Uterus (tissue), 2 donors: ENCODE measurements at regions not wholly inside any gene's neighbourhood (a gene's known extent, or its start where the extent isn't known, plus 50 kb on each side); places are given as distances from the start of the nearest gene placed in this dataset.

ENCODE experiments used
- POLR2A ChIP-seq, 2 donors: fragments of 450-650 bp; IDR thresholded peaks; one replicate each; pipeline ENCODE4 v1.6.1; 2016; ENCODE audit warnings: antibody characterized with exemption in 2 of 2, mild to moderate bottlenecking in 1 of 2, moderate library complexity in 1 of 2
- TF ChIP-seq, protein P1 (sequence below), 4 experiments: fragments of 200-600 bp in 2 of 4; fragments of 450-650 bp in 2 of 4; sonication (generic) in 2 of 4; IDR thresholded peaks; one replicate each; pipeline ENCODE4 v1.5.1; 2016 to 2019; ENCODE audit warnings: antibody characterized with exemption in 4 of 4, mild to moderate bottlenecking in 2 of 4, moderate library complexity in 1 of 4

DNA sequence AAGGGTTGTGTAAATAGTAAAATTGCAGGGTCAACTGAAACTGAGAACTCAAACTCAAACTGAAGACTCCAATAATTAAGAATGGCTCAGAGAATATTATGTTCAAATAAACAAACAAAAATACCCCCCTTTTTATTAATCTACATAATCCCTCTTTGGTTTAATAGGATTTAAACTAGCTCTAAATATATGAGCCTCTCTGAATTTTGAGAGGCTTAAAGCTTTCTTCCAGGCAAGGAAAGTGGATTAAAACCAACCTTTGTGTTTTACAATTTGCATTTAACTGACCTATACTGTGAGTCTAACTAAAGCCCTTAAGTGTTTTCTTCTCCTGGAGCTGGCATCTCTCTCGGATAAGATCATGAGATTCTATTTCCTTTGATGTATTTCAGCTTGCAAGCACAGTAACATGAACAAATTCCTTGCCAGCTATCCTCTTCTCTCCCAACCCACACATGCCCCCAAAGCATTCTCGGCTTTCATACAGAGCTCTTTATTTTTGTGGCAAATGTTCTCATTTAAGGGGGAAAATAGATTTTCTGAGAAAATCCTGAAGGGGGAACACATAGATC, 1310.8 kb upstream of the AGA start:
- no peak for TF ChIP-seq POLR2A (IDR thresholded peaks at IDR 0.05)
- TF ChIP-seq, protein P1, sequence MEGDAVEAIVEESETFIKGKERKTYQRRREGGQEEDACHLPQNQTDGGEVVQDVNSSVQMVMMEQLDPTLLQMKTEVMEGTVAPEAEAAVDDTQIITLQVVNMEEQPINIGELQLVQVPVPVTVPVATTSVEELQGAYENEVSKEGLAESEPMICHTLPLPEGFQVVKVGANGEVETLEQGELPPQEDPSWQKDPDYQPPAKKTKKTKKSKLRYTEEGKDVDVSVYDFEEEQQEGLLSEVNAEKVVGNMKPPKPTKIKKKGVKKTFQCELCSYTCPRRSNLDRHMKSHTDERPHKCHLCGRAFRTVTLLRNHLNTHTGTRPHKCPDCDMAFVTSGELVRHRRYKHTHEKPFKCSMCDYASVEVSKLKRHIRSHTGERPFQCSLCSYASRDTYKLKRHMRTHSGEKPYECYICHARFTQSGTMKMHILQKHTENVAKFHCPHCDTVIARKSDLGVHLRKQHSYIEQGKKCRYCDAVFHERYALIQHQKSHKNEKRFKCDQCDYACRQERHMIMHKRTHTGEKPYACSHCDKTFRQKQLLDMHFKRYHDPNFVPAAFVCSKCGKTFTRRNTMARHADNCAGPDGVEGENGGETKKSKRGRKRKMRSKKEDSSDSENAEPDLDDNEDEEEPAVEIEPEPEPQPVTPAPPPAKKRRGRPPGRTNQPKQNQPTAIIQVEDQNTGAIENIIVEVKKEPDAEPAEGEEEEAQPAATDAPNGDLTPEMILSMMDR (IDR thresholded peaks at IDR 0.05): no peak
